MM.1S (cell line): ENCODE measurements at regions not wholly inside any gene's neighbourhood (a gene's known extent, or its start where the extent isn't known, plus 50 kb on each side); places are given as distances from the start of the nearest gene placed in this dataset.

Experiments used
- CTCF ChIP-seq: fragments of 300-600 bp; sonication (generic); IDR thresholded peaks from 2 replicates; pipeline ENCODE4 v1.5.1; 2016; ENCODE audit warnings: antibody characterized with exemption, low read length, mixed read lengths
- EZH2 ChIP-seq: fragments of 300-600 bp; sonication (generic); optimal IDR thresholded peaks from 2 replicates; pipeline ENCODE3; 2017; ENCODE audit warnings: low read depth, mild to moderate bottlenecking, antibody characterized with exemption, low read length, mixed read lengths

GRCh38 chr10:4343873-4344272, 482.1 kb upstream of the AKR1E2 start:
- TF ChIP-seq CTCF: no peak
- TF ChIP-seq EZH2: no peak
